Skin epidermis (tissue), 12 donors: ENCODE measurements at regions not wholly inside any gene's neighbourhood (a gene's known extent, or its start where the extent isn't known, plus 50 kb on each side); places are given as distances from the start of the nearest gene placed in this dataset.

Experiments used
- H3K27ac ChIP-seq, 21 experiments: fragments of 200-600 bp; sonication (generic) in 11 of 21; one replicate each; pipeline ENCODE4 v1.5.0; 2020; ENCODE audit warnings: mild to moderate bottlenecking in 3 of 21, inconsistent platforms in 2 of 21, moderate library complexity in 2 of 21
- H3K4me3 ChIP-seq, 7 experiments: fragments of 200-600 bp; sonication (generic) in 2 of 7; one replicate each; pipeline ENCODE4 v1.5.0; 2020; ENCODE audit warnings: inconsistent platforms in 2 of 7, mild to moderate bottlenecking in 2 of 7, moderate library complexity in 1 of 7

GRCh38 chr5:87887247-87887646, 381.4 kb downstream of the TMEM161B start:
- Histone ChIP-seq H3K4me3 (no peak overlapping the region), H3K27ac (no peak overlapping the region)

- Histone ChIP-seq H3K27ac (no peak overlapping the region), H3K4me3 (no peak overlapping the region)
These were observed 382.5 kb downstream of the TMEM161B start for GRCh38 chr5:87886164-87886563.

- no peak overlapping the region for H3K27ac ChIP-seq
These were observed 382.9 kb downstream of the TMEM161B start for GRCh38 chr5:87885758-87886157.

GRCh38 chr5:87877495-87877894, 391.1 kb downstream of the TMEM161B start:
- H3K27ac ChIP-seq, result no peak overlapping the region
- H3K4me3 ChIP-seq, result no peak overlapping the region

More at GRCh38 chr5:87885758-87886157, 382.9 kb downstream of the TMEM161B start:
- H3K4me3 ChIP-seq, result no peak overlapping the region

- Histone ChIP-seq H3K4me3 (no peak overlapping the region), H3K27ac (no peak overlapping the region)
These were observed 391.6 kb downstream of the TMEM161B start for GRCh38 chr5:87877023-87877422.

GRCh38 chr5:87876616-87877015, 392.0 kb downstream of the TMEM161B start:
- Histone ChIP-seq H3K4me3 (no peak overlapping the region), H3K27ac (no peak overlapping the region)

- no peak overlapping the region for H3K27ac ChIP-seq
- no peak overlapping the region for H3K4me3 ChIP-seq
These were observed 395.7 kb downstream of the TMEM161B start for GRCh38 chr5:87872986-87873385.

GRCh38 chr5:87868792-87869191, 399.9 kb downstream of the TMEM161B start:
- Histone ChIP-seq H3K4me3 (no peak overlapping the region), H3K27ac (no peak overlapping the region)

- Histone ChIP-seq H3K27ac (no peak overlapping the region), H3K4me3 (no peak overlapping the region)
These were observed 401.4 kb downstream of the TMEM161B start for GRCh38 chr5:87867281-87867680.

GRCh38 chr5:87853541-87853940, 415.1 kb downstream of the TMEM161B start:
- no peak overlapping the region for H3K27ac ChIP-seq
- H3K4me3 ChIP-seq, result no peak overlapping the region

- H3K27ac ChIP-seq, result no peak overlapping the region
- H3K4me3 ChIP-seq, result no peak overlapping the region
These were observed 417.0 kb downstream of the TMEM161B start for GRCh38 chr5:87851603-87852002.

GRCh38 chr5:87850843-87851242, 417.8 kb downstream of the TMEM161B start:
- no peak overlapping the region for H3K4me3 ChIP-seq

GRCh38 chr5:87845734-87846133, 422.9 kb downstream of the TMEM161B start:
- Histone ChIP-seq H3K4me3 (no peak overlapping the region), H3K27ac (no peak overlapping the region)

More at GRCh38 chr5:87850843-87851242, 417.8 kb downstream of the TMEM161B start:
- no peak overlapping the region for H3K27ac ChIP-seq

- H3K4me3 ChIP-seq, result no peak overlapping the region
- no peak overlapping the region for H3K27ac ChIP-seq
These were observed 423.8 kb downstream of the TMEM161B start for GRCh38 chr5:87844866-87845265.

GRCh38 chr5:87844449-87844848, 424.2 kb downstream of the TMEM161B start:
- H3K4me3 ChIP-seq, result no peak overlapping the region
- H3K27ac ChIP-seq, result no peak overlapping the region

- Histone ChIP-seq H3K27ac (no peak overlapping the region), H3K4me3 (no peak overlapping the region)
These were observed 424.0 kb upstream of the CCNH start for GRCh38 chr5:87836696-87837095.

GRCh38 chr5:87831499-87831898, 418.8 kb upstream of the CCNH start:
- Histone ChIP-seq H3K27ac (no peak overlapping the region), H3K4me3 (no peak overlapping the region)

- no peak overlapping the region for H3K27ac ChIP-seq
- no peak overlapping the region for H3K4me3 ChIP-seq
These were observed 416.5 kb upstream of the CCNH start for GRCh38 chr5:87829217-87829551.

GRCh38 chr5:87828545-87829216, 416.0 kb upstream of the CCNH start:
- no peak overlapping the region for H3K27ac ChIP-seq
- no peak overlapping the region for H3K4me3 ChIP-seq

- H3K4me3 ChIP-seq, result no peak overlapping the region
- H3K27ac ChIP-seq, result no peak overlapping the region
These were observed 414.8 kb upstream of the CCNH start for GRCh38 chr5:87827539-87827938.

GRCh38 chr5:87826507-87826906, 413.8 kb upstream of the CCNH start:
- no peak overlapping the region for H3K4me3 ChIP-seq
- no peak overlapping the region for H3K27ac ChIP-seq

- Histone ChIP-seq H3K4me3 (no peak overlapping the region), H3K27ac (no peak overlapping the region)
These were observed 412.9 kb upstream of the CCNH start for GRCh38 chr5:87825583-87825982.
